Heart left ventricle (tissue), 16 donors: ENCODE measurements at regions not wholly inside any gene's neighbourhood (a gene's known extent, or its start where the extent isn't known, plus 50 kb on each side); places are given as distances from the start of the nearest gene placed in this dataset.

Experiments used
- ATAC-seq, 4 donors: fragments of 200-7000 bp; cut with Tn5 transposase; one replicate each; pipeline ENCODE4 v1.9.1; 2020 to 2022; ENCODE audit warnings: moderate library complexity in 4 of 4, mild to moderate bottlenecking in 3 of 4, moderate number of reproducible peaks in 1 of 4
- DNase-seq, 5 donors: peaks; one replicate each; pipeline ENCODE4 v3.0.0-alpha.2; 2020
- H3K27ac ChIP-seq, 12 donors: fragments of 200-600 bp; sonication (generic) in 4 of 12; one replicate each; pipeline versions ENCODE4 v1.5.0 to v1.8.0; 2016 to 2022; ENCODE audit warnings: mild to moderate bottlenecking in 2 of 12
- H3K27me3 ChIP-seq, 9 donors: fragments of 200-600 bp; sonication (generic) in 2 of 9; one replicate each; pipeline versions ENCODE4 v1.5.1 to v1.8.0; 2016 to 2022; ENCODE audit warnings: mild to moderate bottlenecking in 3 of 9
- H3K36me3 ChIP-seq, 9 donors: fragments of 200-600 bp; sonication (generic) in 2 of 9; one replicate each; pipeline versions ENCODE4 v1.5.0 to v1.8.0; 2018 to 2022; ENCODE audit warnings: mild to moderate bottlenecking in 2 of 9
- H3K4me1 ChIP-seq, 12 donors: fragments of 200-600 bp; sonication (generic) in 4 of 12; one replicate each; pipeline versions ENCODE4 v1.5.0 to v1.8.0; 2016 to 2022; ENCODE audit warnings: mild to moderate bottlenecking in 3 of 12
- H3K4me3 ChIP-seq, 12 donors: fragments of 200-600 bp; sonication (generic) in 4 of 12; one replicate each; pipeline versions ENCODE4 v1.5.0 to v1.8.0; 2017 to 2022; ENCODE audit warnings: mild to moderate bottlenecking in 9 of 12, moderate library complexity in 4 of 12
- H3K9me3 ChIP-seq, 12 donors: fragments of 200-600 bp; sonication (generic) in 4 of 12; one replicate each; pipeline versions ENCODE4 v1.5.0 to v1.8.0; 2016 to 2022; ENCODE audit warnings: mild to moderate bottlenecking in 1 of 12
- POLR2A ChIP-seq, 2 donors: fragments of 450-650 bp; IDR thresholded peaks; one replicate each; pipeline ENCODE4 v1.6.1; 2017; ENCODE audit warnings: antibody characterized with exemption in 2 of 2, mild to moderate bottlenecking in 2 of 2, moderate library complexity in 2 of 2
- WGBS, 4 donors: extraction: QIAGEN DNeasy Blood & Tissue Kit in 2 of 4; methylation state at CpG; one replicate each; pipeline versions ENCODE4 v1.1.5 to v1.1.7; 2013 to 2018; 5-methylcytosine and 5-hydroxymethylcytosine counted together
- intact Hi-C, 10 donors: fragments of 100-400 bp; cut with DNase I; formaldehyde crosslinking; loops; one replicate each; pipeline versions ENCODE4 v1.11.1 to v1.14.2; 2022
- TF ChIP-seq, protein P1 (sequence below), 12 donors: fragments of 200-600 bp; sonication (generic) in 4 of 12; IDR thresholded peaks; one replicate each; pipeline versions ENCODE4 v1.5.0 to v1.8.0; 2018 to 2022; ENCODE audit warnings: antibody characterized with exemption in 12 of 12, mild to moderate bottlenecking in 5 of 12
- donor health status: ischemic (EF 13 %, LVEDD 7.1; RV severe dilation, severe dysfunction).
- donor health status: healthy with polysubstance abuse.
- donor health status: DM: no; HTN: yes; CAD: no.
- donor health status: DM: no; HTN: no; CAD: no.
- donor health status: ischemic (EF 25% LVEDD 6.9; RV normal size, moderate dysfunction).
- donor health status: ischemic (EF 25% LVEDD 5.7; RV mildly dilated, moderate dysfunction).
- donor health status: healthy.
- donor health status: DM: yes; HTN: yes; CAD: no.
- donor health status: ischemic (EF 35%, LVEDD 5.7; RV mildly dilated, moderate dysfunction).
- donor health status: nonischemic (EF 11% LVEDD 7.7; RV severe dilation, severe dysfunction).
- donor health status: DM: yes; HTN: yes; CAD: no.
- donor health status: PGD.
- donor health status: ischemic (EF 29% LVEDD 5.4; RV normal size, mild dysfunction).
- donor health status: nonischemic (EF 23%, LVEDD 6.1; RV moderate dilation, normal function).

DNA sequence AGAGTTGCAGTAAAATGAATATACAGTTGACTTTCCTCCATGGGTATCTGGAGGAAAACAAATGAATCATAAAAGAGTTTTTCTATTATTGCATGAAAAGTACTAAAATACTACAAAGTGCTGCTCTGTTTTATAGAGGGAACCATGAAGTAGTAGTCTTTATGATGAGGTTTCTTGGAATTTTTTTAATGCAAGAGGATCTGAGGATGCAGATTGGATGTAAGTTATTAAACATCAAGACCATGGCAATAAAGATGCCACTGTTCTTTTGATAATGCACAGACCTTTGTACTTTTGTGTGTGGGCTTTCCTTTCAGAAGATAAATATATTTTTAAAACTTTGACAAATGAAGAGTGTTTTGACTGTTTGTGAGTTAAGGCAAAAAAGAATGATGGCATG, 87.5 kb downstream of the DACT1 start:
- Histone ChIP-seq H3K27me3 (peaks cover 0 to 3% (median 0%) of the 10 kb centered on the region in 9 donors), H3K4me3 (no peak overlapping the region), H3K4me1 (peaks cover 0 to 6% (median 0%) of the 10 kb centered on the region in 12 donors), H3K36me3 (no peaks in the 10 kb centered on the region), H3K27ac (no peak overlapping the region), H3K9me3 (no peaks in the 10 kb centered on the region)
- TF ChIP-seq POLR2A (IDR thresholded peaks at IDR 0.05), result no peak
- TF ChIP-seq, protein P1, sequence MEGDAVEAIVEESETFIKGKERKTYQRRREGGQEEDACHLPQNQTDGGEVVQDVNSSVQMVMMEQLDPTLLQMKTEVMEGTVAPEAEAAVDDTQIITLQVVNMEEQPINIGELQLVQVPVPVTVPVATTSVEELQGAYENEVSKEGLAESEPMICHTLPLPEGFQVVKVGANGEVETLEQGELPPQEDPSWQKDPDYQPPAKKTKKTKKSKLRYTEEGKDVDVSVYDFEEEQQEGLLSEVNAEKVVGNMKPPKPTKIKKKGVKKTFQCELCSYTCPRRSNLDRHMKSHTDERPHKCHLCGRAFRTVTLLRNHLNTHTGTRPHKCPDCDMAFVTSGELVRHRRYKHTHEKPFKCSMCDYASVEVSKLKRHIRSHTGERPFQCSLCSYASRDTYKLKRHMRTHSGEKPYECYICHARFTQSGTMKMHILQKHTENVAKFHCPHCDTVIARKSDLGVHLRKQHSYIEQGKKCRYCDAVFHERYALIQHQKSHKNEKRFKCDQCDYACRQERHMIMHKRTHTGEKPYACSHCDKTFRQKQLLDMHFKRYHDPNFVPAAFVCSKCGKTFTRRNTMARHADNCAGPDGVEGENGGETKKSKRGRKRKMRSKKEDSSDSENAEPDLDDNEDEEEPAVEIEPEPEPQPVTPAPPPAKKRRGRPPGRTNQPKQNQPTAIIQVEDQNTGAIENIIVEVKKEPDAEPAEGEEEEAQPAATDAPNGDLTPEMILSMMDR (IDR thresholded peaks at IDR 0.05), result no peak
- intact Hi-C loops, result no loop called here
- ATAC-seq (no peak), DNase-seq (no peak)

DNA sequence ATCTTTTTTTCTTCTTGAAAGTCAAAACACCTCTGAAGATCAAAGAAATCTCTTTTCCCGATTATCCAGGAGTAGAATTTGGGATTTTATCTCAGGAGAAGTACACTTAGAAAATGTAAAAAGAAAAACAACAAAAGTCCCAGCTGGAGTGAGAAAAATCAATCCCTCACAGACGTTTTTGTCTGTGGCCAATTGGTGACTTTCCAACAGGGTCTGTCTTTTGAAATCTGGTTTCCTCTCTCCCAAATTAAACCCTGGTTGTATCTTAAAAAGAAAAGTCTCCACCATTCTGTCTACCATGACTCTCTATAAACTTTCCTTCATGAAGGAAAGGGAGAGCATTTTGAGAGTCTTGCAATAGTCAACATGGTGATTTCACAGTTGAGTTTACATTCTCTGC, 88.1 kb downstream of the DACT1 start:
- no peak for ATAC-seq
- H3K36me3 ChIP-seq, result no peaks in the 10 kb centered on the region
- TF ChIP-seq, protein P1 (IDR thresholded peaks at IDR 0.05), result no peak
- TF ChIP-seq POLR2A (IDR thresholded peaks at IDR 0.05), result no peak
- peaks cover 0 to 12% (median 0%) of the 10 kb centered on the region in 12 donors for H3K4me1 ChIP-seq
- WGBS, 4 donors, result 15 to 37% (median 26%) methylated on average over 2 of the region's 2 CpGs
- H3K27me3 ChIP-seq, result peaks cover 0 to 3% (median 0%) of the 10 kb centered on the region in 9 donors
- H3K9me3 ChIP-seq, result no peaks in the 10 kb centered on the region
- no peak overlapping the region for H3K4me3 ChIP-seq
- intact Hi-C loops, result no loop called here
- no peak overlapping the region for H3K27ac ChIP-seq
- DNase-seq, result no peak

DNA sequence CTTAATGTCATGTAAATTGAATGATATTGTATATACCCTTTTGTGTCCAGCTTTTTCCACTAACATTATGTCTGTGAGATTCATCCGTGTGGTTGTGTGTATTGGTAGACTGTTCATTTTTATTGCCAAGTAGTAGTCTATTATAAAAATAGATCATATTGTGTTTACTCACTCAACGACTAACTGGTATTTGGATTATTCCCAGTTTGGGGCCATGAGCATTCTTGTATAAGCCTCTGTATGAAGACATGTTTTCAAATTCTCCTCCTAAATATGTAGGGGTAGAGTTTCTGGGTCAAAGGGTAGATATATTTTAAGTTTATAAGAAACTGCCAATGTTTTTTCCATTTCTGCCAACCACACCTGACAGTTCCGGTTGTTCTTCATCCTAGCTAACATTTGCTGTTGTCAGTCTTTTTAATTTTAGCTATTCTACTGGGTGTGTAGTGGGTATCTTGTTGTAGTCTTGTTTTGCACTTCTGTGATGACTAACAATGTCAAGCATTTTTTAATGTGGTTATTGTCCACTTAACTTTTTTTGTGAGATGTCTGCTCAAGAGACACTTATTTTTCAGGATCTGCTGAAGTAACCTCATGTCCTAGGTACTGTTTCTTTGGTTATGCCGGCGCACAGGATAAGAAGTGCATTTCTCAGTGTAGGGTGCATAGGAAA, 93.2 kb downstream of the DACT1 start:
- Histone ChIP-seq H3K27ac (peak overlapping the region in 4 of 12 donors; percentile 12 to 38 (median 26)), H3K4me3 (no peak overlapping the region), H3K4me1 (peaks cover 0 to 23% (median 3%) of the 10 kb centered on the region in 12 donors), H3K27me3 (no peaks in the 10 kb centered on the region), H3K9me3 (no peaks in the 10 kb centered on the region), H3K36me3 (no peaks in the 10 kb centered on the region)
- peak in 1 of 4 donors; percentile 52 for ATAC-seq
- no peak for TF ChIP-seq POLR2A (IDR thresholded peaks at IDR 0.05)
- TF ChIP-seq, protein P1 (IDR thresholded peaks at IDR 0.05), result no peak
- intact Hi-C loops, result loop anchor here in 1 of 10 donors (10.0 kb wide), 1 partner anchor 134 kb away; no protein-coding TSS in a partner anchor
- WGBS, 4 donors, result 42 to 71% (median 57%) methylated on average over 5 of the region's 5 CpGs
- no peak for DNase-seq

DNA sequence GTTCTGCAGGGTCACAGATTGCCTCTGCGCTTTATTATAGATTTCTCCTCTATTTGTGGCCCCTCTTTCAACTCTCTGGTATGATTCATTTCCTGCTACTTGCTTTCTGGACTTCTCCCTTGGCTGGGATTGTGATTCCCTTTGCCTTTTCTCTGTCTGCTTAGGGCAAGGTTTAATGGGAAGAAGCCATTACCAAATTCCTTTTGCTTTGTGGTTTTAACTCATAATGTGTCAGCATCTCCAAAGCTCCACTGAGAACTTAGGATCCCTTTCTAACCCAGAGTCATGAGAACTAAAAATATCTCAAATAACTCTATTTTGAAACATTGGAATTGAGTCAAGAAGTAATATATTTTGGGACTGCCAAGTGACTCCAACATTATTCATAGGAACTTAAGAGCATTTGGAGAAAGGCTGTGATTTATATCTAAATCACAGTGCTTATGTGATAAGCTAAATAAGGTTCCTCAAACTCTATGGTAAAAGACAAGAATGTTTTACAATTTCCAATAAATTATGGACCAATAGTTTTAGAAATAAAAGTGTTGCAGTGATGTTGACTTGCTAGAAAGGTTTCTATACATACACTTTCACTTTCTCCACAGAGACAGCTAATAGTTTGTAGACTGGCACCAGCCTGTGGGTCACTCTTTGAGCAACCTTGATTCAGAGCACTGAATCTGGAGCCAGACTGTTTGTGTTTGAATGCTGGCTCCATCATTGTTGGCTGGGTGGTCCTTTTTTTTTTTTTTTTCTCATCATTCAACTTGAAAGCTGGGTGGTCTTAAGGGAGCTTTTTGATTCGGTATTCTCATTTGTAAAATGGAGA, 93.9 kb downstream of the DACT1 start:
- H3K27me3 ChIP-seq, result no peaks in the 10 kb centered on the region
- no peaks in the 10 kb centered on the region for H3K36me3 ChIP-seq
- TF ChIP-seq, protein P1 (IDR thresholded peaks at IDR 0.05), result no peak
- TF ChIP-seq POLR2A (IDR thresholded peaks at IDR 0.05), result no peak
- H3K4me3 ChIP-seq, result no peak overlapping the region
- WGBS, 4 donors, result 52 to 66% (median 61%) methylated on average over 2 of the region's 2 CpGs
- H3K27ac ChIP-seq, result peak overlapping the region in 4 of 12 donors; percentile 12 to 38 (median 26)
- intact Hi-C loops, result loop anchor here in 1 of 10 donors (10.0 kb wide), 1 partner anchor 133 kb away; no protein-coding TSS in a partner anchor
- no peak for DNase-seq
- H3K4me1 ChIP-seq, result peaks cover 0 to 30% (median 3%) of the 10 kb centered on the region in 12 donors
- ATAC-seq, result peak in 3 of 4 donors; percentile 50 to 91 (median 64)
- H3K9me3 ChIP-seq, result no peaks in the 10 kb centered on the region
